ENCODE measurements at regions not wholly inside any gene's neighbourhood (a gene's known extent, or its start where the extent isn't known, plus 50 kb on each side); places are given as distances from the start of the nearest gene placed in this dataset.
"Not testable (repeated sequence)": the region's sequence is repeated elsewhere in the genome, so short reads cannot be mapped to it uniquely, and the experiment has no call there.

DNA sequence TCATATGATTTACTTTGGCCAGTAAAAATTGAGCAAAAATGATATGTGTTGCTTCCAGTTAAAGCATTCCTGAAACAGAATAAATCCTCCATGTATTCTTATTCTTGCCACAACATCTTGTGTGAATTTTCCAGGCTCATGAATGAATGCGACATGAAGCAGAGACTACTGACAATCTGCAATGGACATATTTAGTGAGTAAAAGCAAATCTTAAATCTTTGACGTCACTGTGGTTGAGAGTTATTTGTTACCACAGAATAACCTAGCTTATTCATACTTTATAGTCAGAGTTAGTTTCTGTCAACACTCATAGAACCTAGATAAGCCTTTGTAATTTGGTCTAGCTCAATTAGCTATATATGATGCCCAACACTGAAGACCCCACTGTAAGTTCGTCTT lies 1443.1 kb downstream of the PCDH9 start:
- H3K36me3 ChIP-seq = no peaks in the 10 kb centered on the region
- H3K4me1 ChIP-seq (ENCODE audit: low read depth) = no peaks in the 10 kb centered on the region
- H3K9me3 ChIP-seq (ENCODE audit: low read depth) = no peaks in the 10 kb centered on the region
- no peaks in the 10 kb centered on the region for H3K27me3 ChIP-seq
- no peak overlapping the region for H3K4me3 ChIP-seq
- no peak for TF ChIP-seq CTCF (IDR thresholded peaks at IDR 0.05; ENCODE audit: low read depth, low read length)
- no peak overlapping the region for H3K27ac ChIP-seq
- peak in 1 of 2 donors; percentile 47 for DNase-seq (ENCODE audit: low read depth in 1 of 2, low spot score in 1 of 2)

DNA sequence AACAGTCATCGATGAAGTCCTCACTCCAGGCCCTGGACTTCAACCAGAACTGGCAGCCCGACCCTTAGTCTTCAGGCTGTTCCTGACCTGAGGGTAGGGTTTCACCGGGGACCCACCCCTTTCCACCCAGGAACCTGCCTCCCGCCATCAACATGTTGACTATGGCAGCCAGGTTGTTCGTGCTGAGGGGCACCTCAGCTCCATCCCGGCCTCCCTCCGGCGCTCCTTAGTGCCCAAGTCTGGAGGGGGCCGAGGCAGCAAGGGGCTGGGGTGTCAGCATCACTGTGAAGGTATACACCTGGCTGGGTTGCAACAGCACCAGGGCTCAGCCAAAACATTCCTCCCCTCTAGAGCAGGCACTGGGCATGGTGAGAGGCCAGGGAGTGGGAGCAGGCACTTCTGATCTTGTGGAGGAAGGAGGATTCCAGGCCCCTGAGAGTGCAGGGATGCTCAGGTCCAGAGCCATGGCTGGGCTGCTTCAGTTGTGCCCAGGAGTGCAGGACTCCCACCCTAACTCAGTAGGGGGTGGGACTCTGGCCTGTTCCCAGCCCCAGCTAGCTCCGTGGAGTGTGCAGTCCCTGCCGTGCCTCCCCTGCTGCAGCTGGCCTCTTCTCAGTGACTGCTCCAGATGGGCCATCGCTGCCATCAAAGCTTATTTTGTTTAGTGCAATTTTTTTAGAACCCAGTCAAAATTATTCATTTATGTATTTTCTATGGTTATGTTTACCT lies 1445.9 kb downstream of the PCDH9 start:
- no peaks in the 10 kb centered on the region for H3K4me1 ChIP-seq (ENCODE audit: low read depth)
- no peaks in the 10 kb centered on the region for H3K27me3 ChIP-seq
- DNase-seq (ENCODE audit: low read depth in 1 of 2, low spot score in 1 of 2) = no peak
- H3K4me3 ChIP-seq = no peak overlapping the region
- no peaks in the 10 kb centered on the region for H3K9me3 ChIP-seq (ENCODE audit: low read depth)
- no peak overlapping the region for H3K27ac ChIP-seq
- no peaks in the 10 kb centered on the region for H3K36me3 ChIP-seq
- no peak for TF ChIP-seq CTCF (IDR thresholded peaks at IDR 0.05; ENCODE audit: low read depth, low read length)

- Histone ChIP-seq H3K4me3 (no peak overlapping the region), H3K27ac (no peak overlapping the region), H3K36me3 (no peaks in the 10 kb centered on the region), H3K27me3 (no peaks in the 10 kb centered on the region), H3K4me1 (ENCODE audit: low read depth) (no peaks in the 10 kb centered on the region), H3K9me3 (ENCODE audit: low read depth) (no peaks in the 10 kb centered on the region)
- DNase-seq (ENCODE audit: low read depth in 1 of 2, low spot score in 1 of 2) = no peak
- TF ChIP-seq CTCF (IDR thresholded peaks at IDR 0.05; ENCODE audit: low read depth, low read length) = no peak
Measured at GRCh38 chr13:65783383-65783782, 1446.8 kb downstream of the PCDH9 start.

GRCh38 chr13:65771704-65772313 lies 1458.3 kb downstream of the PCDH9 start:
- not testable (repeated sequence) for H3K4me1 ChIP-seq (ENCODE audit: low read depth); H3K36me3 ChIP-seq; H3K27ac ChIP-seq; H3K27me3 ChIP-seq; H3K4me3 ChIP-seq; H3K9me3 ChIP-seq (ENCODE audit: low read depth); DNase-seq (ENCODE audit: low read depth in 1 of 2, low spot score in 1 of 2)

DNA sequence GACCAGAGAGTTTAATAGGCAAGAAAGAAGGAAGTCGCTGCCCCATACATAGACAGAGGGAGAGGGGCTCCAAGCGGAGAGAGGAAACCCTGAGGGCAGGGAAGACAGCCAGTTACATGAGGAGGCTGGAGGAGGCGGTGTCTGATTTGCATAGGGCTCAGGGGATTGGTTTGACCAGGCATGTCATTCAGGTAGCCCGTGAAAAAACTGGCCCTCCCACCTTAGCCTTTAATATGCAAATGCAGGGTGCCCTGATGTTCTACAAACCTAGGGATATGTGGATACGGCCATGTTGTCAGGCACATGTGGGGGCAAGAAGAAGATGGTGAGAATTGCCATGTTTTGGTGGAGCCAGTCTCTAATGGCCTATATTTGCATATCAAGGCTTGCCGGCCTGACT lies 1461.6 kb downstream of the PCDH9 start:
- H3K36me3 ChIP-seq = no peaks in the 10 kb centered on the region
- no peak overlapping the region for H3K27ac ChIP-seq
- no peak for TF ChIP-seq CTCF (IDR thresholded peaks at IDR 0.05; ENCODE audit: low read depth, low read length)

DNA sequence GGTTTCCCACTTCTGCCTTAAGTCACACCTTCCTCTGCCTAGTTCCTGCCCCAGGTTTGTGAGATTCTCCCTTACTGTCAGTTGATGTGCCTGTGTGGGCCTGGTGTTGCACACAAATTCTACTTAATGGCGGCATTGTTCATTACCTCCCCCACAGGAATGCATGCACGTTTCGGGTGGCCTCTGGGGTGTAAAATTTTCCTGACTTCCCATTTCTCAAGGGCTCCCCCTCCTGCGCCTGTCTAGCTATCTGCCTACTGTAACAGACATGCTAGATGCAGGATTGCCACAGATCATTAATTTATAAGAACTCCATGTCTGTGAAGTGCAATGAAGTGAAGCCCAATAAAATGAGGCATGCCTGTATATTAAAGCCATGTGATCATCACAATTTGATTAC lies 1466.3 kb downstream of the PCDH9 start:
- no peak for TF ChIP-seq CTCF (IDR thresholded peaks at IDR 0.05; ENCODE audit: low read depth, low read length)
- Histone ChIP-seq H3K27ac (no peak overlapping the region), H3K9me3 (ENCODE audit: low read depth) (no peaks in the 10 kb centered on the region), H3K36me3 (no peaks in the 10 kb centered on the region), H3K4me3 (no peak overlapping the region), H3K27me3 (no peaks in the 10 kb centered on the region), H3K4me1 (ENCODE audit: low read depth) (no peaks in the 10 kb centered on the region)
- no peak for DNase-seq (ENCODE audit: low read depth in 1 of 2, low spot score in 1 of 2)

More for the DNA sequence above, 1461.6 kb downstream of the PCDH9 start:
- H3K9me3 ChIP-seq (ENCODE audit: low read depth) = no peaks in the 10 kb centered on the region
- DNase-seq (ENCODE audit: low read depth in 1 of 2, low spot score in 1 of 2) = no peak
- no peaks in the 10 kb centered on the region for H3K27me3 ChIP-seq
- H3K4me3 ChIP-seq = no peak overlapping the region
- no peaks in the 10 kb centered on the region for H3K4me1 ChIP-seq (ENCODE audit: low read depth)
